ENCODE measurements at regions not wholly inside any gene's neighbourhood (a gene's known extent, or its start where the extent isn't known, plus 50 kb on each side); places are given as distances from the start of the nearest gene placed in this dataset.

DNA sequence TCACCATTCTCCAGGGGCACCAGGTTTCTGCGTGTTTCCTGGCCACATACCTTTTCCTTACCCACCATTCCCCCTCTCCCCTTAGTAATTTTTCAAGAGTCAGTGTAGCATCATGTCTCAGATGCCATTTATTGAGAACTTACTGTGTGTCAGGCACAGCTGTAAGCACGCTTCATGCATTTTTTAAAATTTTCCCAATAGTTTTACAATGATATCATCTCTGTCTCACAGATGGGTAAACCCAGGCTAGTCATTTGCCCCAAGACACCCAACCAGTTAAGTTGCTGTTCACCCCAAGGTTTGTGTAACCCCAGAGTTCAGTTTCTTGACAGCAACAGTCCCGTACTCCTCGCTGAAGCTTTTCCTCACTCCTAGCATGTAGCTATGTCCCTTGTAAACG, 56.4 kb upstream of the IRX3 start:
- H3K27ac ChIP-seq: peak overlapping the region; percentile 80 to 92 (median 86)
- H3K36me3 ChIP-seq: no peaks in the 10 kb centered on the region
- TF ChIP-seq POLR2A (IDR thresholded peaks at IDR 0.05): no peak
- TF ChIP-seq, protein P1, sequence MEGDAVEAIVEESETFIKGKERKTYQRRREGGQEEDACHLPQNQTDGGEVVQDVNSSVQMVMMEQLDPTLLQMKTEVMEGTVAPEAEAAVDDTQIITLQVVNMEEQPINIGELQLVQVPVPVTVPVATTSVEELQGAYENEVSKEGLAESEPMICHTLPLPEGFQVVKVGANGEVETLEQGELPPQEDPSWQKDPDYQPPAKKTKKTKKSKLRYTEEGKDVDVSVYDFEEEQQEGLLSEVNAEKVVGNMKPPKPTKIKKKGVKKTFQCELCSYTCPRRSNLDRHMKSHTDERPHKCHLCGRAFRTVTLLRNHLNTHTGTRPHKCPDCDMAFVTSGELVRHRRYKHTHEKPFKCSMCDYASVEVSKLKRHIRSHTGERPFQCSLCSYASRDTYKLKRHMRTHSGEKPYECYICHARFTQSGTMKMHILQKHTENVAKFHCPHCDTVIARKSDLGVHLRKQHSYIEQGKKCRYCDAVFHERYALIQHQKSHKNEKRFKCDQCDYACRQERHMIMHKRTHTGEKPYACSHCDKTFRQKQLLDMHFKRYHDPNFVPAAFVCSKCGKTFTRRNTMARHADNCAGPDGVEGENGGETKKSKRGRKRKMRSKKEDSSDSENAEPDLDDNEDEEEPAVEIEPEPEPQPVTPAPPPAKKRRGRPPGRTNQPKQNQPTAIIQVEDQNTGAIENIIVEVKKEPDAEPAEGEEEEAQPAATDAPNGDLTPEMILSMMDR (IDR thresholded peaks at IDR 0.05): no peak
- H3K9me3 ChIP-seq: no peaks in the 10 kb centered on the region
- H3K4me3 ChIP-seq: no peak overlapping the region
- peaks cover 0 to 46% (median 3%) of the 10 kb centered on the region in 3 donors for H3K4me1 ChIP-seq
- no peak for DNase-seq
- H3K27me3 ChIP-seq: peaks cover 0 to 29% (median 0%) of the 10 kb centered on the region in 4 donors
- intact Hi-C loops (cut with DNase I): no loop called here
- WGBS, 2 donors: 66 to 72% methylated on average over 5 of the region's 5 CpGs

DNA sequence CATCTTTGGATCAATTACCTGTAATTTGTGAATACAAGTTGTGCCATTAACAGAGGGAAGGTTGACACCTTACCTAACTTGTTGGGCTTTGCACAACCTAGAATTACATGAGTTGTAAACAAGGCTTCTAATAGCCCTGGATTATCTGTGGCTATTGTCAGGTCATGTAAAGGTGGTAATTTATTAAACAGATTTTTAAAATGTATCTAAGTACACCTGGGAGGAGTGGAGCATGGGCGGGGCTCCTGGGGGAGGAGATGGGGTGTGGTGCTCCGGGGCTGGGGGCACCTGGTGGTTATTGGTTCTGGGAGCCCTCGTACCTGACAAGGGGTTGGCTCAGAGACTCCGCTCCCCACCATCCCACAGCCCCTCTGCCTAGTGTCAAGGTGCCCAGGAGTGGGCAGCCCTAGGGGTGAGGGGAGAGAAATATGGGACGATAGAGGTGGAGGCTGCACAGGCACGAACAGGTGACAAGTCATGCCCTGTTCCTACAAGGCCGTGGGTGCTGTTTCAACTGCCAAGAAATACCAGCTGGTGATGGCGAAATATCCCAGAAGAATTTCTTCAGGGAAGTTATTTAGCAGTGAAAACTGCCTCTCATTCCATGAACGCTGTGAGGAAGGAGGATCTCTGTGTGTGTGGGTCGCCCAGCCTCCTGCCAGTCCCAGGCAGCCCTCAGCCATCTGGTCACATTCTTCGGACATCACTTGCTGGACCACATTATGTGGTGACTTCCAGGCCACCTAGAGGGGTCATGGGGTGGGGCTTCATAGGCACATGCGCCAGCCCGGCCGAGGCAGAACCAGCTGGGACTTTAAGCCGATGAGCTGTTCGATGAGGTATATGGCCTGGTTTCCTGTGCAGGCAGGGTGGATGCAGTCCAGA, 55.5 kb upstream of the IRX3 start:
- peaks cover 0 to 29% (median 0%) of the 10 kb centered on the region in 4 donors for H3K27me3 ChIP-seq
- no peak for DNase-seq
- no peaks in the 10 kb centered on the region for H3K9me3 ChIP-seq
- intact Hi-C loops (cut with DNase I): no loop called here
- peaks cover 0 to 41% (median 3%) of the 10 kb centered on the region in 3 donors for H3K4me1 ChIP-seq
- peak overlapping the region in 1 of 4 donors; percentile 38 for H3K4me3 ChIP-seq
- 33 to 61% methylated on average over 9 to 12 of the region's 16 CpGs for WGBS, 2 donors
- H3K27ac ChIP-seq: peak overlapping the region; percentile 80 to 92 (median 86)
- H3K36me3 ChIP-seq: no peaks in the 10 kb centered on the region
- TF ChIP-seq POLR2A (IDR thresholded peaks at IDR 0.05): peak in 1 of 4 donors; percentile 10
- TF ChIP-seq, protein P1 (IDR thresholded peaks at IDR 0.05): peak in 1 of 6 experiments; percentile 7

DNA sequence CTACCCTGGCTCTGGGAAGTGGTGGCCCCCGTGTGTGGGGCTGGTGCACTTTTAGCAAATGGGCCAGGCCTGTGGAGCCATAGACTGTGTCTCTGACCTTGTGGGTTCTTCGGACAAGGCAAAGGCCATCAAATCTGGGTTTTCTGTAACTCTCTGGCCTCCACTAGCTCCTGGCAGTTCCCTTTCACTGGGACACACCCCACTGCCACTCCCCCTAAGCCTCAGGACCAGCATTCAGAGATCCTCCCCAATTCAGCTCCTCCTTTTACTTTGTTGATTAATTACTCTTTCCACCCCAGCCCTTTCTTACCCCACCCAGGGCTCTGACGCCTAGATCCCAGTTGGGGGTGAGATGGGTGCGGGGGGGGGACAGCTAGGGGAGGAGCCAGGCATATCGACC, 53.9 kb upstream of the IRX3 start:
- Histone ChIP-seq H3K4me3 (no peak overlapping the region), H3K27ac (peak overlapping the region; percentile 21 to 92 (median 86)), H3K36me3 (no peaks in the 10 kb centered on the region), H3K9me3 (no peaks in the 10 kb centered on the region), H3K27me3 (peaks cover 0 to 29% (median 0%) of the 10 kb centered on the region in 4 donors), H3K4me1 (peaks cover 0 to 41% (median 3%) of the 10 kb centered on the region in 3 donors)
- intact Hi-C loops (cut with DNase I): no loop called here
- DNase-seq: no peak
- TF ChIP-seq, protein P1 (IDR thresholded peaks at IDR 0.05): no peak
- TF ChIP-seq POLR2A (IDR thresholded peaks at IDR 0.05): no peak
- 38 to 57% methylated on average over 3 to 4 of the region's 5 CpGs for WGBS, 2 donors

DNA sequence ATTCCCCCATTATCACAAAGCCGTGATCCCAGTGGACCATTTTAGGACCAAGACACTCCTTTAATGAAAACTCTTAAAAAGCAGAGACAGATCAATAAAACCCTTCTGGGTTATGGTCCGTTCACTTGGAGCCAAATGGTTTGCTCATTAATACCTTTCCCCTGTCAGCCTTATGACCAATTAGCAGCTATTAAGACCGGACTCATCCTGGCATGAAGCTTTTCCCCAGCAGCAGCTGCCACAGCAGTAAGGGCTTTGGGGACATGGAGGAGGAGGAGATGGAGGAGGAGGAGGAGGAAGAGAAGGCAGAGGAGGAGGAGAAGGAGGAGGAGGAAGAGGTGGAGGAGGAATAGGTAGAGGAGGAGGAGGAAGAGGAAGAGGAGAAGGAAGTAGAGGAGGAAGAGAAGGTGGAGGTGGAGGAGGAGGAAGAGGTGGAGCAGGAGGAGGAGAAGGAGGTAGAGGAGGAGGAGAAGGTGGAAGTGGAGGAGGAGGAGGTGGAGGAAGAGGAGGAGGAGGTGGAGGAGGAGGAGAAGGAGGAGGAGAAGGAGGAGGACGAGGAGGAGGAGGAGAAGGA, 50.1 kb upstream of the IRX3 start:
- DNase-seq: no peak
- 38 to 54% methylated on average over 3 to 4 of the region's 4 CpGs for WGBS, 2 donors
- H3K27me3 ChIP-seq: peaks cover 0 to 14% (median 0%) of the 10 kb centered on the region in 4 donors
- no peaks in the 10 kb centered on the region for H3K36me3 ChIP-seq
- no peaks in the 10 kb centered on the region for H3K9me3 ChIP-seq
- H3K4me3 ChIP-seq: no peak overlapping the region
- intact Hi-C loops (cut with DNase I): no loop called here
- H3K27ac ChIP-seq: no peak overlapping the region
- H3K4me1 ChIP-seq: peaks cover 0 to 38% (median 4%) of the 10 kb centered on the region in 3 donors
- TF ChIP-seq, protein P1 (IDR thresholded peaks at IDR 0.05): no peak
- TF ChIP-seq POLR2A (IDR thresholded peaks at IDR 0.05): no peak
